GM18502 (cell line): ENCODE measurements at regions not wholly inside any gene's neighbourhood (a gene's known extent, or its start where the extent isn't known, plus 50 kb on each side); places are given as distances from the start of the nearest gene placed in this dataset.
"Not testable (repeated sequence)": the region's sequence is repeated elsewhere in the genome, so short reads cannot be mapped to it uniquely, and the experiment has no call there.

ENCODE experiments used
- ATAC-seq: cut with Tn5 transposase; IDR thresholded peaks from one replicate; pipeline ENCODE4 v1.9.1; 2021; ENCODE audit warnings: mild to moderate bottlenecking; ENCODE audit not compliant: unreplicated experiment, poor library complexity

GRCh38 chr12:58301038-58301729 is 359.8 kb downstream of the ATP23 start:
- ATAC-seq, result no peak

DNA sequence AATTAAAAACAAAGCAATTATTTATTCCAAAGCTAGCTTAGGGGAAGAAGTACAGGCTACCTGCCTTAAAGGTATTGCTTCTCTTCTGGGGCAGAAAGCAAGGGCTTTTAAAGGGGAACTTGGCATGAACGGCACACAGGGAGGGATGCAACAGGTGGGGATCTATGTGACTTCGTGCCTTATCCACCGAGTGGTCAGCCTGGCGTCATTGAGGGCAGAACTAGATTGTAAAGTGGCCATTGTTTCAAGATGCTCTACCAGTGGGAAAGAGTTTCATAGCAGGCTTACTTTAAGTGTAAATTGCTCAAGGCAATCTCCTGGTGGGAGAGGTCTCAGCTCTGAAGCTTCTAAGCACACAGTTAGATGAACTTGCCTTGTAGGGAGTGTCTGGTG is 360.4 kb downstream of the ATP23 start:
- ATAC-seq, result no peak

DNA sequence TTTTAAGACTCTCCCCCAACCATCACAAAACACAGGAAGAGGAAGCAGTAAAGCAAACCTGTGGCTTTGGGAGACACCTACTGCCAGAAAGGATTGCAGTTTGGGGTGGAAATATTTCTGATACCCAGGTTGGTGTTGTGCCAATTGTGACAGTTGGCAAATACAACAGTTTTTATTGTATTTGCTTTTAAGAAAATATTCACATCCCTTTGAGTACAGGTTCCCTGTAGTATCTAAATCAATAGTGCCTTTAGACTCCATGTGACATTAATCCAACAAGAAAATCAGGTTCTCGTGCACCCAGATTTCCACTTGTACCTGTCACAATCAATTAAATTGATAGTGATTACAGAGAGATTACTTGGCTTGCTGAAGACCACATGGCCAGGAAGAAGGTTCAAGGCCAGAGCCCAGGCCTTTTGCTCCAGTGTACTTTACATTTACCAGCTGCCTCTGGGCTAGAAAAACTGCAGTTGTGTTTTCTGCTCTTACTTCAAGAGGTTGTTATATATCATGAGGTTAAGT is 361.2 kb downstream of the ATP23 start:
- ATAC-seq, result no peak

- no peak for ATAC-seq
Observed at GRCh38 chr12:58306266-58307000, 365.1 kb downstream of the ATP23 start.

DNA sequence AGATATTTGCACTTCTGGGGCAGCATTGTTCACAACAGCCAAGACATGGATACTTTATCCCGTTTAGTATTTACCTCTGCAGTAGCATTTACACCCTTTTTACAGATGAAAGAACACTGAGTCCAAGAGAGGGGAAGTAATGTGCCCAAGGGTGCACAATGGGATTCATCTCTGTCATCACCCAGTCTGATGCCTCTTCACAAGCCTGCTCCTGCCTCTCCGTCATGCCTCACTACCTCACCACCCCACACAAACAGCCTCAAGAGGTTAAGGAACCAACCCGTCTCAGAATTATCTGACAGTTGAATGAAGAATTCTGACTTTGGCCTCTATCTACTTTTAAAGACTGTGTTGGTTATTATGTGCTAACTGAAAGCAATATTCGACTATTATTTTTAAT is 368.4 kb downstream of the ATP23 start:
- peak; percentile 71 for ATAC-seq

- ATAC-seq, result no peak
Observed at GRCh38 chr12:58310368-58310767, 369.0 kb downstream of the ATP23 start.

DNA sequence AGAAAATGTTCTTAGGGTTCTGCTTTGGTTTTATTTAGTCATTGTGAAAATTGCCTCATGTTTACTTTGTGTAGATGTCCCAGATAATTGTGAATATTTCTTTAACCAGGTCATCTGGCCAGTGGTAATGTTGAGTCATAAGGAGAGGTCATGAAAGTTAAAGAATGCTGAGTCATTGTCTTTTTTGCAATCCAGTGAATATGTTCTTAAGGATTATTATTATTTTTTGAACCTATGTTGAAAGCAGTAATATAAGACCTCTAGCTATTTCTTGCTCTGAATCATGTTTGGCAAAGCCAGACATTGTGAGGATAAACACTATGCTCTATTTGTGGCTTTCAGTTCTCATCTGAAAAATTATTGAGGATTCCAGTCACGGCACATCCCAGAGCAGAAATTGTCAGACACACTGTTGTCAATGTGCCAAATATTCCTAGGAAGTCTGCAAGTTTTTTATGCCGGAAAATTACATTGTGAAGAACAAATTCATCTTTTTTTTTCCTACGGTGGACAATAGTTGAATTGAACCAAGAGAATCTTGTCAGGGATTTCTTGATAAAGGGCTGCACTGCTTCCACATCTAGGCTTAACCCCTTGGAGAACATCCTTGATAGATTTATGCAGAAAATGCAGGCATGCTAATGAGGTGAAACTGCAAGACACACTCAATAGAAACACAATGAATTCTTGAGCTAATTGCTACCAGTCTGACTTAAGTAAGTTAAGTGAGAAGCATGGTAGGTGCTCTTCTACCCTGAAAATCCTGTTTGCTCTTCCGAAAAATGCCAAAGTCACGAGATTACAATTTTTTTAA is 369.6 kb downstream of the ATP23 start:
- peak; percentile 64 for ATAC-seq

DNA sequence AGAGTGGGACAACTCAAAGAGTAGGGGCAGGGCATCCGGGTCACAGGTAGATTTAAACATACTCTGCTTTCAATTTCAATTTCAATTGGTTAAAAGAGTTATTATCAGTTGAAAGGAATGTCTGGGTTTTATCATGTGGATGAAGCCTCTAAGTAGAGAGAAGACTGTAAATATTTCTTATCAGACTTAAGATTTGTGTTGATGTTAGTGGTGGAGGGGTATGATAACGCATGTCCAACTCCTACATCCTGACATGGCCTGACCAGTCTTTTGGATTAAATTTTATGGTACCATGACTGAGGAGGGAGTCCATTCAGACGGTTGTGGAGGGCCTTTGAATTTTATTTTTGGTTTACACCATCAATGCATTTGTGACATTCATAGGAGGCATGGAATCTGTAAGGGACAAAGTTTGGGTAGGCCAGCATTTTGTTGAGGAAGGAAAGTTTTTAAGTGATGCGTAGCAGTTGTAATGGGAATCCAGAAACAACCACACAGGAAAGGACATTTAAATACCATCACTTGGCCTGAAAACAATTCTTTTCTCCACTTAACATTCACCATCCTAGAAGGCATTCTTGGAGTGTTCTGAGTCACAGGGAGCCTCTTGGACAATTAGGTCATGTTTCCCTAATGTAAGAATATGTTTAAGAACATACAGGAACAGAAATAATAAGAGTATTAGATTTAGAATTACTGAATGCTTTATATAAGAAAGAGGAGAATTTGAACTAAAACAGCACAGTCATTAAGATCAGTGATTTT is 371.9 kb downstream of the ATP23 start:
- ATAC-seq, result no peak

DNA sequence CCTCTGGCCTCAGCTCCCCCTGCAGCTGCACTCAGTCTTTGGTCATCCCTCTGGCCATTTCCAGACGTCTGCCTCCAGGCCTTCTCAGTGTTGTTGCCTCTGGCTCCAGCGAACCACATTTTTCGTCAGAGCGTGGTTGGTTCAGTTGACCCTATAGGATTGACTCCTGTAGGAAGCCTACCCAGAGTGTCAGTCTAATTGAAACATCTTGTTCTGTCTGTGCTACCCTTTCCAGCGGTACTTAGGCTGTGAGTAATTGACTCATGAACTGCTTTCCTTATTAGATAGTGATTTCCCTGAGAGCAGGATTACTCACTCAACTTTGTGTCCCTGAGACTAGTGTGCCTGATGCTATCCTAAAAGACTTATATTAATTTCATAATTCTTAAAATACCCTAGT is 373.2 kb downstream of the ATP23 start:
- ATAC-seq, result no peak

GRCh38 chr12:58316926-58317325 is 375.6 kb downstream of the ATP23 start:
- ATAC-seq, result no peak

DNA sequence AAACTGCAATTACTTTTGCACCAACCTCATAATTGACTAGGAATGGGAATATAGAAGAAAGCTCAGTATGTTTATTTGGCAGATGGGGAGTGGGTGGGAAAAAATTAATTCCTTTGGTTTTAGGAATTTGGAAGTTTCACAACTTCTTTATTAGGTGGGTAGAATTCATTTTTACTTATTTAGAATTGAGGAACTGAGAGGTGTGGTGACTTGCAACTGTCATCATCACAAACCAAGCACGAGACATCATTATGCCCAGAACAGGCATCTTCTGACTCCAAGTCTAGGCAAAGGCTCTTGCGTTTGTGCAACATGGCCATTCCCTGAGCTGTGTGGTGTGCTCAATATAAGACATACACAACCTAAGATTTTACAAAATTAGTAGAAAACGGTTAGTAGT is 380.0 kb downstream of the ATP23 start:
- ATAC-seq, result peak; percentile 97

- no peak for ATAC-seq
Observed at GRCh38 chr12:58323676-58324075, 382.3 kb downstream of the ATP23 start.

DNA sequence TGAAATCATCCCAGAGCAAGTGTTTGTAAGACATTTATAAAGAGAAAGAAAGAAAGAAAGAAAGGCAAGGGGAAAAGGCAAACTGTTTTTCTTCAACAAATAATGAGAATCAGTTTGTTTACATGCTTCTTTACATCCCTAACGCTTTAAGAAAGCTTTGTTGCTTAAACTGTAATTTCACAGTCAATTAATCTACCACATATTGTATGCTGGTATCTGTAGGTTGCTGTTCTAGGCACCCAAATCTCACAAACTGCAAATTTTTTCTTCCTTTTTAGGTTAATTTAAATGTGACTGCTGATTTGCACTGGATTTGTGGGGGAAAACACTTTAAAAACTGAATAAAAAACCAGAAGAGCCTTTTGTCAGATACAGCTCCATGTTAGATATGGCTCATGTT is 384.2 kb downstream of the ATP23 start:
- ATAC-seq, result no peak

- ATAC-seq, result no peak
Observed at GRCh38 chr12:58326534-58326933, 385.2 kb downstream of the ATP23 start.

DNA sequence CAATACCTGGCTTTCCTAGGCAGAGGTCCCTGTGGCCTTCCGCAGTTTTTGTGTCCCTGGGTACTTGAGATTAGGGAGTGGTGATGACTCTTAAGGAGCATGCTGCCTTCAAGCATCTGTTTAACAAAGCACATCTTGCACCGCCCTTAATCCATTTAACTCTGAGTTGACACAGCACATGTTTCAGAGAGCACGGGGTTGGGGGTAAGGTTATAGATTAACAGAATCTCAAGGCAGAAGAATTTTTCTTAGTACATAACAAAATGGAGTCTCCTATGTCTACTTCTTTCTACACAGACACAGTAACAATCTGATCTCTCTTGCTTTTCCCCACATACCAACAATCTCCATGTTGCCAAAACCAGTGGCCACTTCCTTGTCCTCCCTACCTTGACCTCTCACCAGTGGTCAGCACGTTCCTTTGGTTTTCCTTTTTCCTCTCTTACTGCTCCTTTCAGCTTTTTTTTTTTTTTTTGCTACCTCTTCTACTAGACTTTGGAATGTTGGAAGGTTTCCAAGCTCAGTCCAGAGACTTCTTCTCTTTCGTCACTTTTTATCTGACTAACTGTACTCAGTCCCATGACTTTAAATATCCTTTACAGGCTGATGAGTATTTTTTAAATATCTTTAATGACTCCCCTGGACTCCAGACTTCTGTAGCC is 395.3 kb downstream of the ATP23 start:
- not testable (repeated sequence) for ATAC-seq

DNA sequence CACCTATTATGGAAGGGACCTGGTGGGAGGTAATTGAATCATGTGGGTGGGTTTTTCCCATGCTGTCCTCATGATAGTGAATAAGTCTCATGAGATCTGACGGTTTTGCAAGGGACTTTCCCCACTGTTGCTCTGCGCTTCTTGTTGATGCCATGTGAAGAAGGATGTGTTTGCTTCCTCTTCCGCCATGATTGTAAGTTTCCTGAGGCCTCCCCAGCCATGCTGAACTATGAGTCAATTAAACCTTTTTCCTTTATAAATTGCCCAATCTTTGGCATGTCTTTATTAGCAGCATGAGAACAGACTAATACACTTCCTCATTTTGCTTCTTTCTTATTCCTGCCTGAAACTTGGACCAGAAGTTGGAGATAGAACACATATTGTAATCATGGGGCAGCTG is 396.2 kb downstream of the ATP23 start:
- peak; percentile 81 for ATAC-seq

GRCh38 chr12:58341791-58342190 is 400.4 kb downstream of the ATP23 start:
- no peak for ATAC-seq

DNA sequence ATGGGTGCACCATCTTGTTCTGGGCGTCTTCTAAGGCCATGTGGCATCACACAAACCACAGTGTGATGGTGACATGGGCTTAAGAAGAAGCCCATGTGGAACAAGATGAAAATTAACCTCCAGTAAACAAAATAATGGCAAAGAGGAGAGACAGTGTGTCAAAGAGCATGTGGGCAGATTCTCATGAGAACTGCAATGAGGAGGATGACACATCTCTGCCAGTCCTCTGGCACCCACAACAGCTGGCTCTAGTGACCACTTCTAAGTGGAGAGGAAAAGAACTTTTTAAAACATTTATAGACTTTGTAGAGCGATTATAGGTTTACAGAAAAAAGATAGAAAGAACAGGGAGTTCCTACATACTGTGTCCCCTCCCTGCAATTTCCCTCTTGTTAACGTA is 401.4 kb downstream of the ATP23 start:
- ATAC-seq, result no peak

DNA sequence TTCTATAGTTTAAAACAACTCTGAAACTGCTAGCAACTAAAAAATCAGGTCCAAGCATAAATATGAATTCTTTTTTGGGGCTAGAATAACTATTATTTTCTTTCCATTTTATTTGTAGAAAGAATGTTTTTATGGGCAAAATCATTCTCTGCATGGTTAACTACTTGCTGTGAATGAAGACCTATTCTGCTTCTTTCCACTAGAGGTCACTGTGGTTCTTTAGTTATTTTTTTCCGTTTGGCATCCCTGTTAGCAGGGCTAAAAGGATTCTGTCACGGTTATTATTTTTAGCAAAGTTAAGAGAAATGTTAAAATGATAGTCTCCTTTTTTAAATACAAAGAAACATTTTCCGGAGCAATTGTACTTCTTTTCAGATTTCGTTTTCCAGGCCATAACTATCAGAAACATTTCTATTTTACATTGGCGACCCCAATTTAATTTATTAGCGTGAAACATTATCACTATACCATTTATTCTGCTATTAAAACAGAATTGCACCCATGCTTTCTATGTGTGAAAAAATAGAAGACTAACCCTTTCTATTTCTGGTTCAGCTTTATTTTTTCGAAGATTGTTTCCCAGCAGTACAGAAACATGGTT is 404.8 kb downstream of the ATP23 start:
- peak; percentile 63 for ATAC-seq
